CD4-positive, alpha-beta T cell treated with Interleukin-6 for 4 hours (primary cell): ENCODE measurements at regions not wholly inside any gene's neighbourhood (a gene's known extent, or its start where the extent isn't known, plus 50 kb on each side); places are given as distances from the start of the nearest gene placed in this dataset.
"Not testable (repeated sequence)": the region's sequence is repeated elsewhere in the genome, so short reads cannot be mapped to it uniquely, and the experiment has no call there.

Source experiments
- DNase-seq: peaks from one replicate; pipeline ENCODE4 v3.0.0-alpha.2; 2020; ENCODE audit warnings: mixed read lengths

DNA sequence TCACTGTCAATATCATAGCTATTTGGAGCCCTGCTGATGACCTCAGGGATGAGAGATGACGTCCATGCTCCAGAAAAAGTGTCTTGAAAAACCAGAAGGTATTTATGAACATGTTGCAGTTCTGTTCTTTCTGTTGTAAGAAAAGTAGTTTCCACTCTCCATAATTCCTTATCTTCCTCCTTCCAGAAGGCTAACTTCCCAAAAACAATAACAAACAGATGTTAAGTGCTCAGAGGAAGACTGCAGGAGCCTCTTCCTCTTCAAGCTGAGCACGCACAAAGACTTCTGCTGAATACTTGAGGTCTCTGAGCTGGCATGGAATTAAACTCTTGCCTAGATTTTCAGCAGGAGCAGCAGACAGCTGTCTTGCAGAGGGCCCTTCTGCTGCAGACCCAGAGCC is 434.5 kb upstream of the KLHL29 start:
- no peak for DNase-seq

DNA sequence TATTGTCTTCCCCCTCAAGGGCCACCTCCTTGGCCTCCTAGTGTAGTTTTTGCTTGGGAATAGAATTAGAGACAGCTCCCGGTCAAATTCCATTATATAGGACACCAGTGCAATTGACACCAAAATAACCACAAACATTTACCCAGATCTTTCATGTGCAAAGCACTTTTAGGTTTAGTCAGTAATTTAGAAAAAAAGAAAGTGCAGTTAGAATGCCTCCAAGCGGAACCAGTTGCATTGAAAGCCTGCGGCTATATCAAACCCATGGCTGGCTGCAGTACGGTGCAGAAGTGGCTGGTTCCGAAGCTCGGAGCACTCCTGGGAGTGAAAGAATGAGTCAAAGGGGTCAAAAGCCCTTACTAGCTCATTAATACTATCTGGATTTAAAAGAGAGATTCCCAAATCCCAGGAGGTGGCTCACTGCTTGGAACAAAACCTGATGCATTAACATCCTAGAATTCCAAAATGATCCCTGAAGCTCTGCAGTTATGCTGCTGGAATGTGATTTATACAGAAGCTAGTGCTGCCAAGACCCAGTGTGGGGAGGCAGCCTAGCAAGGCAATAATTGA is 432.2 kb upstream of the KLHL29 start:
- DNase-seq: no peak

DNA sequence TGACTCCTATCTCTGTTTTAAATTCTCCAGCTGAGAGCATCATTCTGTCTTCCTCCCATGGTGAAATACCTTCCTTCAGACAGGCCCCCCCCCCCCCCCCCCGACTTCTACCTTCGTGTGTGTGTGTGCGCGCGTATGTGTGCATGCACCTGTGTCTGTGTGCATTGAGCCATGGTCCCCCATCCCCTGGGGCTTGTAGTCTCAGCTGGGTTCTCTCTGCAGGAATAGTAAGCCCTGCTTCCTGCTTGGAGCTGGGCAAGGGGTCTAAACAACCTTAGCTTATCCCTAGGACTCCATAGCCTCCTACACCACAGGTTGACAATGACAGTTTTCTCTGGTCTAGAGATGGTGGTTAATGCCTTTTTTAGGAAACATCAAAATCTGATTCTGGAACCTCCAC is 427.5 kb upstream of the KLHL29 start:
- no peak for DNase-seq

DNA sequence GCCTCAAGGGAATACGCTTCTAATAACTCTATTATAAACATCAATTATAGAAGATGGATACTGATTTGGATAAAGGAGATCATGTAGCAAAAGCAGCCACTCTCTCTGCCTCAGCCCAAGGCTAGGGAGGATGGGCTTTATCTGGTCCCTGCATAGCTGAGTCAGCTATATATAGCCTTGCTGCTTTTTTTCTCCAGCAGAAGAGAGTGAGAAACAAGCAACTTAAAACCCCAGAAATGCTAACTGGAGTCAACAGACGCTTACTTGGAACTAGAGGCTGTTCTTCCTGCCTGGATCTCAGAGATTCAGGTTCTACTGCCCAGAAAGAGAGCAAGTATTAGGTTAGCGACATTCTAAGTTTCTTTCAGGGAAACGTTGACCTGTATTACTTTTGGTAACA is 426.7 kb upstream of the KLHL29 start:
- no peak for DNase-seq

DNA sequence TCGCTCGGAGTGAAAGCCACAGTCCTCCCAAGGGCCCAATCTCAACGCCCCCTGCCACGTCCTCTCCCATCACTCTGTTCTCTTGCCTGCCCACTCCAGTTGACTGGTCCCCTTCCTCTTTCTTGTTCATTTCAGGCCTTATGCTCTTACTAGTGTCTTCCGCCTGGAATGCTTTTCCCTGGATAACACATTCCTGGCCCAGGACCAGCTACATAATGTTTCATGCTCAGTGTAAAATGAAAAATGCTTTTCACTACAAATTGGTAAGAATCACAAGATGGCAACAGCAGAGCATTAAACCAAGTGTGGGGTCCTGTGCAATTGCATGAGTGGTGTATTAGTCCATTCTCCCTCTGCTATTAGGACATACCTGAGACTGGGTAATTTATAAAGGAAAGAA is 417.2 kb upstream of the KLHL29 start:
- no peak for DNase-seq

DNA sequence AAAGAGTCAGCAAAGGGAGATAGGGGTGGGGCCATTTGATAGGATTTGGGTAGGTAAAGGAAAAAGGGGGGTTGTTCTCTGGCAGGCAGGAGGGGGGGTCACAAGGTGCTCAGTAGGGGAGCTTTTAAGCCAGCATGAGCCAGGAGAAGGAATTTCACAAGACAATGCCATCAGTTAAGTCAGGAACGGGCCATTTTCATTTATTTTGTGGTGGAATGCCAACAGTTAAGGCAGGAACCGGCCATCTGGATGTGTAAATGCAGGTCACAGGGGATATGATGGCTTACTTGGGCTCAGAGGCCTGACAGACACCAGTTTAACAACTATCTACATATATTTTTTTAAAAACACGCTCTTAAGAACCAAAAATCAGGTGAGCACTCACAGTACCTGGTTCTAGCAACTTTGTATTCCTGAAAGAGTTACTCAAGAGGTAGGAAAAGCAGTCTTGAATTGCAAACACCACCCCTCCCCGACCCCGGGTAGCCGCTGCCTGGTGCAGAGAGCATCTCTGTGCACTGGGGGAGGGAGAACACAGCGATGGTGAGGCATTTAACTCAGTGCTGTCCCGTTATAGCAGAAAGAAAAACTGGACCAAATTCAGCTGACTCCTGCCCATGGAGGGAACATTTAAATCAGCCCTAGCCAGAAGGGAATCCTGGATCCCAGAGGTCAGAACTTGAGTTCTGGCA is 414.5 kb upstream of the KLHL29 start:
- DNase-seq: no peak

DNA sequence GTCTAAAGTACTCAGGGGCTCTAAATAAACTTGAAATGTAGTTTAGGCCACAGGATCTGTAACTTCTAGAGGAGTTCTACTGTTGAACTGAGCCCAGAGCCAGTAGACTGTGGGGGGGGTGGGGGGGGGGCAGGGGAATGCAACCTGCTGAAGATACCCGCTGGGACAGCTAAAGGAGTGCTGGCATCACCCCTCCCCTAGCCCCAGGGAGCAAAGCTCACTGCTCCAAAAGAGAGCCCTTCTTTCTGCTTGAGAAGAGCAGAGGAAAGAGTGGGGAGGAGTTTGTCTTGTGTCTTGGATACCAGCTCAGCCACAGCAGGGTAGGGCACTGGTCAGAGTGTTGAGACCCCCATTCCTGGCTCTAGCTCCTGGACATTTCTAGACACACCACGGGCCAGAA is 414.0 kb upstream of the KLHL29 start:
- no peak for DNase-seq

DNA sequence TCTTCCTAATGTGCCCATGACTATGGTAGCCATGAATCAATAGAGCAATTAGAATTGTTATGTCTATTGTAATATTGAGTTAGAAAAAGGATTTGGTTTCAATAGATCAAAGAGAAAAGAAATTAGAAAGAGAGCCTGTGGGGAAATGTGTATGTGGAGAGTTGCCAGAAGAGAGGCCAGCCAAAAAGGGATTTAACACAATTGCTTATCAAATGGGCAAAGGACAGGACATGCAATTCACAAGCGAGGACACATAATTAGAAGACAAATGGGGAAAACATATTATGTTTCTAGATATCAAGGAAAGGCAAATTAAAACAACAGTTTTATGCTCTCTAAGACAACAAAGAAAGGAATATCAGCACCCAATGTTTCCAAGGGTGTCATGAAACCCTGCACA is 403.2 kb upstream of the KLHL29 start:
- DNase-seq: no peak

DNA sequence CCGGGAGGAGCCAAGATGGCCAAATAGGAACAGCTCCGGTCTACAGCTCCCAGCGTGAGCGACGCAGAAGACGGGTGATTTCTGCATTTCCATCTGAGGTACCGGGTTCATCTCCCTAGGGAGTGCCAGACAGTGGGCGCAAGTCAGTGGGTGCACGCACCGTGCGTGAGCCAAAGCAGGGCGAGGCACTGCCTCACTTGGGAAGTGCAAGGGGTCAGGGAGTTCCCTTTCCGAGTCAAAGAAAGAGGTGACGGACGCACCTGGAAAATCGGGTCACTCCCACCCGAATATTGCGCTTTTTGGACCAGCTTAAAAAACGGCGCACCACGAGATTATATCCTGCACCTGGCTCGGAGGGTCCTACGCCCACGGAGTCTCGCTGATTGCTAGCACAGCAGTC is 400.8 kb upstream of the KLHL29 start:
- not testable (repeated sequence) for DNase-seq

DNA sequence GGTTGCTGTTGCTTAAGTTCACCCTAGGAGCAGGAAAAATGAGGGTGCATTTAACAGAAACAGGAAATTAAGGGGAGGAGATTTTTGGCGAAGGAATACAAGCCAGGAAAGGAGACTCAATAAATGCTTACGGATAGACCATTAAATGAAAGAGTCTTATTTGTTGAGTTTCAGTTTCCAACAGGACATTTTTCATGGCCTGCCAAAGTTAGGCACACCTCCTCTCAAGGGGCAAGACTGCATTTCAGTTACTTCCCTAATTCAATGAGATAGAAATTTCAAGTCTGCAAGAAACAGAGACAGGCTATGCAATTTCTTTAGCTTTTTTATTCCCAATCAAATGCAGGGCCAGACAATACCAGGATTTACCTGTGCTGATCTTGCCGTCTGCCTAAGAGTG is 394.7 kb upstream of the KLHL29 start:
- no peak for DNase-seq

DNA sequence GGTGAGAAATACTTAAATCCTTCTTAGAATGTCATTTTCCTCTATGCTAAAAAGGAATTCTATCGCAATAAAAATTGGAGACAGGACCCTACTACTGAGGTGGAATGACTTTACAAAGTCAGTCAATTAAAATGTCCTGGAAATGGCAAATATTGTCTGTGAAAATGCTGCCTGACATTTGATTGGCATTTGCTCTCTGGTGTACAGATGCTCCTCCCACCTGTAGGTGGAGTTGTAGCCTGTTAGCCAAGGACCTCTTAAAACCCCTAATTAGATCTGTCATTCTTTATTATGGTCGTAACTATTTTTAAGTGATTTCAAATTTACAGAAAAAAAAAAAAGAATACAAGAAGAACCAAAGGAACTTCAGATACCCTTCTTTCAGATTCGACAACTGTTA is 393.1 kb upstream of the KLHL29 start:
- DNase-seq: no peak

DNA sequence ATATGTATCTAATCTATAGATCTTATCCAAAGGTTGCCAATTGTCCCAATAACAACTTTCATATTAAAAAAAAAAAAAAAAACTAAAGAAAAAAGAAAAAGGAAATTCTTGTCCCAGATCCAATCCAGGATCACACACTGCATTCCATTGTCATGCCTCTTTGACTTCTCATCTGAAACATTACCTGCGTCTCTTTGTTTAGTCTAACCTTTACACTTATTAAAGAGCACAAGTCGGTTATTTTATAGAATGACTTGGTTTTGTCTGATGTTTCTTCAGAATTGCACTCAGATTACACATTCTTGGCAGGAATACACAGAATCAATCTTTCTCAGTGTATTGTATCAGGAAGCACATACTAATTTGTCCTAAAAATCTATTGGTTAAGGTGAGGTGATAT is 392.5 kb upstream of the KLHL29 start:
- DNase-seq: no peak

DNA sequence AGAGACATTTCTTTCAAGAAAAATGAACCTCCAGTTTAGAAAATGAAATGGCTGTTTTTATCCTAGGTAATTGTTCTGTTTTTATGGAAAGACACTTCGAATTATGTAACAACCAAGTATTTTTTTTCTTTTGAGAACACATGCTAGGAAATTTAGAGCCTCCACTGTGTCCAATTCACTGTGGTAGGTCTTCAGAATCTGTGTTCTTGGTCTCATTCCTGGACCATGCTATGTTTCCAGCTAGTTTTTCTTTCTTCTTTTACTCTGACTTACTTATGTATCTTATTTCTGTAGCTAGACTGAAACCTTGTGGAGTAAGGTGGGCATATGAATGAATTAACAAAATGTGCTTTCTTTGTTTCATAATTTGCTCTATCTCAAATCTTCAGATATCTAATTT is 391.7 kb upstream of the KLHL29 start:
- no peak for DNase-seq

DNA sequence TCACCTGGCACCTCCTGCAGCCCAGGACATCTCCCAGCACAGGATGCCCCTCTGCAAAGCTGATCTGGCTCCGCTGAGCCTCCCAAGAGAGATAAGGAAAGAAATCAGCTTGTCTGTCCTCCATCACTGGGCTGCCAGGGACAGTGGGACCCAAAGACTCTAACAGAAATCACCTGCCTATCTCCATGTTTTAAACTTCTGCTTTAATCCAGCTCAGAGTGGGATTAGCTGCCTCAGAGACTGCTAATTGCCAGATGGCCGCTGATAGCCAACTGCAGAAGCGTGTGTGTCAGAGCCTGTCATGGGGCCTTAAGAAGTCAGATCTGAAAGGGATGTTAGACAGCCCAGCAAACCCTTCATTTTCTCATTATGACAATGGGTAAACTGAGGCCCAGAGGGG is 389.4 kb upstream of the KLHL29 start:
- DNase-seq: no peak

DNA sequence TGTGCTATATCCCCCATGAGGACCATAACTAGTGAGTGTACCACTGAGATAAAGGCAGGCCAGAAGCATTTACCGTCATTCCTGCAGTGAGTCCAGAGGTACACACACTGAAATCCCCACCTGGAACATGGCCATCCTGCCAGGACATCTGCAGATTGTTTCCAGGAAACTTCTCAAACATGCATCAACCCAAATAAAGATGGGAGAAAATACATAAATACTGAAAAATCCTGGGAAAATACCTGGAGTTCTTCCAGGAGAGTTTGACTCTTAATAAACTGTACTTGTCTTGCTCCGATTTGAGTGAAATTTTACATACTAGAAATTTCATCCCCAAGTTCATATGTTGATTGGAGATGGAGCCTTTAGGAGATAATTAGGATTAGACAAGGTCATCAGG is 388.1 kb upstream of the KLHL29 start:
- DNase-seq: no peak

DNA sequence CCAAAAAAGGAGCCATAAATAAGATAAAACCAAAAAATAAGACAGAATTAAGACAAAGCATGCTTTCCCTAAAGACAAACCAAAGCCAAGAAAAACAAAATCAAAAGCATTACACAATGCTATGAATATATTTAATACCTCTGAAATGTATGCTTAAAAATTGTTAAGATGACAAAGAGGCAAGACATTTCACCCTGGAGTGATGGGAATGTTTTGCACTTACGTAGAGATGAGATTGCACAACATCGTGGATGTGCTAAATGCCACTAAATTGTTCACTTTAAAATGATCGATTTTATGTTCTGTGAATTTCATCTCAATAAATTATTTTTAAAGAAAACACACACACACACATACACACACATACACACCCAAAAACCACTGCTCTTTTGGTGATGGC is 386.6 kb upstream of the KLHL29 start:
- DNase-seq: no peak

DNA sequence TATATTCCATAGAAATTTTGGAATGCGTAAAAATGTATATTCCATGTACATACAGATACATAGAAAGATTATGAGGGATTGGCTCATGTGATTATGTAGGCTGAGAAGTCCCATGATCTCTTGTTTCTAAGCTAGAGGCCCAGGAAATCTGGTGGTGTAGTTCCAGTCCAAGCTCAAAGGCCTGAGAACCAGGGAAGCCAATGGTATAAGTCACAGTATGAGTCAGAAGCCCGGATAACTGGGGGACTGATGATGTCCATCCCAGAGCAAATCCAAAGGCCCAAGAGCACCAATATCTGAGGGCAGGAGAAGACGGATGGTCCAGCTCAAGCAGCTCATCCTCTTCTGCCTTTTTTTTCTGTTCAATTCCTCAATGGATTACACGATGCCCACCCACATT is 385.0 kb upstream of the KLHL29 start:
- DNase-seq: no peak

DNA sequence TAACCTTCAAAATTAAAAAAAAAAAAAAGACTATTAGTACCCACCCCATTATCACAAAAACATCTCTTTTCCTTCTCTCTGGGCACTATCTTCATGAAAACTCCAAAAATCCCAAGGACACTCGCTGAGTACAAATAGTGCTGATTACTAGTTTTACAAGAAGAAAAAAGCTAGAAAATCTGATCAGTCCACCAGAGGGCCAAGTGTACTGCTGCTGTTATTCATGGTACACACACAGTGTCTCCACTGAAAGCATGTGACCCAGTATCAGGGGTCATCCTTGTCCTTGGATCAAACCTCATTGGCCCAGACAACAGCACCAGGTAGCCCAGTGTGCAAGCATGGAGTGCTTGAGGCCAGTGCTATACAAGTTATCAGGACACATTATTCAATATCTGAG is 382.7 kb upstream of the KLHL29 start:
- DNase-seq: no peak

DNA sequence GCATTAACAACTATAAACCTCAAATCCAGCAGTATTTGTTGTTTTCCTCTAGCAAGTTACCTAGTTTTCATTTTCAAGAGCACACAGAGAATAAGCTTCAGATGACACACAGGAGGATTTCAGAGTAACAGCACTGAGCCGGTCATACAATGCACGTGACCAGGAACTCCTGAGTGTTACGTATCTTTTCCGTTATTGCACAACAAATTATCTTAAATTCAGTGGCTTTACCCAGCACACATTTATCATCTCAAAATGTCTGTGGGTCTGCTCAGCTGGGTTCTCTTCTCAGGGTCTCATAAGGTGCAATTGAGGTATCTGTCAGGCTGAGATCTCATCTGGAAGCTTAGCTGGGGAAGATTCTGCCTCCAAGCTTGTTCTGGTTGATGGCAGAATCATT is 379.5 kb upstream of the KLHL29 start:
- no peak for DNase-seq

DNA sequence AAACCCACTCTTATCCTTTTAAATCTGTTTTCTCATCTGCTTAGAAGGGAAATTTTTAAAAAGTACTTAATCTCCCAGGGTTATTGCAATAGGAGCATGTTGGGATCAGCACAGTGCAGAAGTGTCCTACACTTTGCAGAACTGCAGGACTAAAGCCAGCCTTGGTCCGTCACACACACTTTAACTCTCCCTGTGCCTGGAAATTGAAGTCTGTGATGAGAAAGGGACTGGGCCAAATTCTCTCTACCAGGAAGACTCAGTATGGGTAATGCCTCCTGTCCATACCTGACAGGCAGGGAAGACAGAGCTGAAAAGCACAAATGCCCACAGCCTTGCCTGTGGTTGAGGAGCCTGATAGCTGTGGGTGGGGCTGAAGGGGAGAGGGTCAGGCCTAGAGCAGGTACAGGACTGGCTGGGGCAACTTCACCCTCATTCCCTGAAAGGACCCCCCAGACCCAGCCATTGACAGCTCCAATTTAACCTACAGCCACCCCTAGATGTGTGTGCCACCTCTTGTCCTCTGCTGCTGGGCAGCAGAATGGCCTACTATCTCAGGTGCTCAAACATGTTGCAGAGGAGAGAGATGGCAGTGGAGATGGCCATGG is 377.2 kb upstream of the KLHL29 start:
- no peak for DNase-seq

DNA sequence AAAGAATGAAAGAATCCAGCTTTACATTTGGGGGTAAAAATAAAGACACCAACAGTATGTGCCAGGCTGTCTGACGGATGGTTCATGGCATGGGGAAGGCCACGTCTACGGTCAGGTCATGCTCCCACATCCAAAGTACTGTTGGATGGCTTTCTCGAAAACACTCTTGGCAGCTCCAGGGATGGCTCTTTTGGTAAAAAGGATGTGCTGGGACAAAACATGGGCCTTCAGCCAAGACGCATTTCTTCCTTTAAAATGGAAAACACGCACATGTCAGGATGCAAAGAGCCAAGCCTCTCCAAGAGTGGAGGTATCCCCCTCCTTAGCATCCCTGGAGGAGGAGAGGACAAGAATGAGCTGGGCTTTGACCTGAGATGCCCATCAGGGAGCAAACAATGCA is 376.5 kb upstream of the KLHL29 start:
- DNase-seq: no peak

DNA sequence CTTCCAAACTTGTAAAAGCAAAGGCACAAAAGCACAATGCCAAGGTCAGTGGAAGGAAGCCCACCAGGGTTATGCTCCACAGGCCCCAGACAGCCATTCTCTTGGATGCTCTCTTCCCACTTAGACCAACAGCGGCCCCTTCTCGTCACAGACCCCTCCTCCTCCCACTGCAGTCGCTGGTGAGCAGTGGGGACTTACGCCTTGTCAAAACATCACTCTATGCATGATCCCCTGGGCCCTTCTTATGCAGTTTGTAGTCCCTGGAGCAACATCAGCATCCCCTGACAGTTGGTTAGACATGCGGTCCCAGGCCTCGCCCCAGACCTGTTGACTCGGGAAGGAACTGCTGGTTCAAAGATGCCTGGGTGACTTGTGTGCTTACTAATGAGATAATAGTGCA is 376.0 kb upstream of the KLHL29 start:
- DNase-seq: no peak

DNA sequence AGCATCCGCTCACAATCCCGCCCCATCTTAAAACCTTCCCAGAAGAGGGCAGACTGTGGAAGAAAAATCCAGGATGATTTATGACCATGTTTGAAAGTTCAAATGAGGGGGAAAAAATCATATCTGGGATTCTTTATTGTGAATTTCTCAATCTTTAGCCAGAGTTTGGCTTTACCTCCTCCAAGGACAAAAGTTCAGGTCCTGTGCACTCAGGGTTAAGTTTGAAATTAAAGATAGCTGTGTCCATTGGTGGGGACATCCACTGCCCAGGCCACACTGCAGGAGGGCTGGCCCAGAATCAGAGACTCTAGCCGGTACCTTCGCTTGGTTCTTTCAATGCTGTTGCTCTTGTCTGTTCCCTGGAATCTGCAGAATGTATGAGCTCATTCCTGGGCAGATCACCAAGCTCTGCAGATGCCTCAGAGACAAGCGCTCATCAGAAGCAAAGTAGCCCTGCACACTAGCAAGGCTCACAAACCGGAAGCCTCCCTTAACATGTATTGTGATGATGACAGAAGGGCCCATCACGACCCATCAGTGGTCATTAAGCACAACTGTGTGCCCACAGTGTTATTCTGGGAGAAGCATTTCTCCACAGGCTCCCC is 375.3 kb upstream of the KLHL29 start:
- no peak for DNase-seq

DNA sequence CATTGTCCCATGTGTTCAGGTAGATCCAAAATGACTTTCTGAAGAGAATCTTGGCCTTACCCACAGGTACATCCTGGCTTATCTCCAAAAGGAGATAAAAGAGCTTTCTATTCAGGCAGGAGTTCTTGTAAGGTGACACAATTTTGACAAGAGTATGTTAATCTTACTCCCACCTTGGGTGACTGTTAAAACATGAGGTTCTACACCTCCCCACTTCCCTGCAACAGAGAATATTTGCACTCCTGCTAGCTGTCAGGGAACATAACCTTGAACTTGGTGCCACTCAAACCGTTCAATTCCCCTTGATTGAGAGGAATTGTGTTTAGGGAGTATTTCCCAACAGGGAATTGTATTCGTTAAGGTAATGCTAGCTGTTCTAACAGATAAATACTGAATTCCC is 372.5 kb upstream of the KLHL29 start:
- no peak for DNase-seq
